GM12872 (cell line): ENCODE measurements at regions not wholly inside any gene's neighbourhood (a gene's known extent, or its start where the extent isn't known, plus 50 kb on each side); places are given as distances from the start of the nearest gene placed in this dataset.

Experiments
- CTCF ChIP-seq: IDR thresholded peaks from 3 replicates; pipeline ENCODE4 v1.5.1; 2011; ENCODE audit warnings: low read depth, mild to moderate bottlenecking, low read length, moderate library complexity; ENCODE audit not compliant: insufficient read depth

- no peak for TF ChIP-seq CTCF
Observed at GRCh38 chr10:47198221-47198620, 101.8 kb upstream of the GDF10 start.

- no peak for TF ChIP-seq CTCF
Observed at GRCh38 chr10:47205192-47205591, 94.8 kb upstream of the GDF10 start.

GRCh38 chr10:47206449-47207280 lies 93.3 kb upstream of the GDF10 start:
- TF ChIP-seq CTCF: no peak

GRCh38 chr10:47207281-47207615 lies 92.7 kb upstream of the GDF10 start:
- TF ChIP-seq CTCF: no peak

- no peak for TF ChIP-seq CTCF
Observed at GRCh38 chr10:47207894-47208469, 92.0 kb upstream of the GDF10 start.

- TF ChIP-seq CTCF: no peak
Observed at GRCh38 chr10:47209466-47209865, 90.5 kb upstream of the GDF10 start.

GRCh38 chr10:47214520-47214919 lies 85.5 kb upstream of the GDF10 start:
- TF ChIP-seq CTCF: no peak
